ENCODE measurements at regions not wholly inside any gene's neighbourhood (a gene's known extent, or its start where the extent isn't known, plus 50 kb on each side); places are given as distances from the start of the nearest gene placed in this dataset.

DNA sequence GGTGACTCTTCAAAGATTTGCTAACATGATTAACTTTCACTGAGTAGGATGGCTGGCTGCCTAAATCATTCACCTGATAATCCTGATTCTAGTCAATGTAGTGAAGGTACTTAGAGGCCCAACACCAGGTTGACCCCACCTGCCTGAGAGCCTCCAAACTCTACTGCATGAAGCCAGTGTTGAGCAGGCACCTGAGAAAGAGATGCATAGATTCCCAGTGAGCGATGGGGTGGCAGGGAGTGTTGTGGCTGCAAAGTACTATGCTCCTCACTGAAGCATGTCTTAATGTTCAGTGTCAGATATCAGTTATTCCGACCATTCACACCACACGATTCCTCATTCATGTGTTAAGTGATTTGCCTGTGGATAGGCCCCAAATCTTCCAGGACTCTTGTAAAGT lies 804.4 kb downstream of the TLE4 start:
- TF ChIP-seq, protein P1, sequence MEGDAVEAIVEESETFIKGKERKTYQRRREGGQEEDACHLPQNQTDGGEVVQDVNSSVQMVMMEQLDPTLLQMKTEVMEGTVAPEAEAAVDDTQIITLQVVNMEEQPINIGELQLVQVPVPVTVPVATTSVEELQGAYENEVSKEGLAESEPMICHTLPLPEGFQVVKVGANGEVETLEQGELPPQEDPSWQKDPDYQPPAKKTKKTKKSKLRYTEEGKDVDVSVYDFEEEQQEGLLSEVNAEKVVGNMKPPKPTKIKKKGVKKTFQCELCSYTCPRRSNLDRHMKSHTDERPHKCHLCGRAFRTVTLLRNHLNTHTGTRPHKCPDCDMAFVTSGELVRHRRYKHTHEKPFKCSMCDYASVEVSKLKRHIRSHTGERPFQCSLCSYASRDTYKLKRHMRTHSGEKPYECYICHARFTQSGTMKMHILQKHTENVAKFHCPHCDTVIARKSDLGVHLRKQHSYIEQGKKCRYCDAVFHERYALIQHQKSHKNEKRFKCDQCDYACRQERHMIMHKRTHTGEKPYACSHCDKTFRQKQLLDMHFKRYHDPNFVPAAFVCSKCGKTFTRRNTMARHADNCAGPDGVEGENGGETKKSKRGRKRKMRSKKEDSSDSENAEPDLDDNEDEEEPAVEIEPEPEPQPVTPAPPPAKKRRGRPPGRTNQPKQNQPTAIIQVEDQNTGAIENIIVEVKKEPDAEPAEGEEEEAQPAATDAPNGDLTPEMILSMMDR (IDR thresholded peaks at IDR 0.05) = no peak
- TF ChIP-seq POLR2A (IDR thresholded peaks at IDR 0.05) = no peak
